Progenitor cell of endocrine pancreas (in vitro differentiated cells): ENCODE measurements at regions not wholly inside any gene's neighbourhood (a gene's known extent, or its start where the extent isn't known, plus 50 kb on each side); places are given as distances from the start of the nearest gene placed in this dataset.

Experiments used
- DNase-seq: peaks from one replicate; pipeline ENCODE4 v3.0.0; 2021; ENCODE audit warnings: low spot score; ENCODE audit not compliant: unreplicated experiment
- H3K27ac Mint-ChIP-seq: 2 replicates; pipeline ENCODE4 v1.8.0; 2021; ENCODE audit warnings: mild to moderate bottlenecking, moderate library complexity, mixed read lengths
- H3K27me3 Mint-ChIP-seq: 2 replicates; pipeline ENCODE4 v1.8.0; 2021; ENCODE audit warnings: mixed read lengths
- H3K36me3 Mint-ChIP-seq: 2 replicates; pipeline ENCODE4 v1.8.0; 2022; ENCODE audit warnings: mixed read lengths; ENCODE audit not compliant: insufficient read depth
- H3K4me1 Mint-ChIP-seq: 2 replicates; pipeline ENCODE4 v1.8.0; 2021; ENCODE audit warnings: low read depth, mixed read lengths
- H3K4me3 Mint-ChIP-seq: 2 replicates; pipeline ENCODE4 v1.8.0; 2021; ENCODE audit warnings: low read depth, mild to moderate bottlenecking, moderate library complexity, mixed read lengths
- H3K9me3 Mint-ChIP-seq: 2 replicates; pipeline ENCODE4 v1.8.0; 2021; ENCODE audit warnings: low read depth, mixed read lengths
- CTCF ChIP-seq: fragments of 200-600 bp; sonication (generic); IDR thresholded peaks from one replicate; pipeline ENCODE4 v1.5.0; 2021; ENCODE audit warnings: antibody characterized with exemption, mild to moderate bottlenecking; ENCODE audit not compliant: unreplicated experiment

GRCh38 chr5:67903121-67903520 lies 312.4 kb upstream of the PIK3R1 start:
- Mint-ChIP-seq H3K9me3 (no peaks in the 10 kb centered on the region), H3K36me3 (no peaks in the 10 kb centered on the region), H3K4me3 (no peak overlapping the region), H3K27me3 (peaks cover 5% of the 10 kb centered on the region), H3K27ac (no peak overlapping the region), H3K4me1 (no peaks in the 10 kb centered on the region)
- no peak for DNase-seq
- no peak for TF ChIP-seq CTCF

GRCh38 chr5:67902497-67902830 lies 313.1 kb upstream of the PIK3R1 start:
- Mint-ChIP-seq H3K4me1 (no peaks in the 10 kb centered on the region), H3K9me3 (no peaks in the 10 kb centered on the region), H3K4me3 (no peak overlapping the region), H3K36me3 (no peaks in the 10 kb centered on the region), H3K27me3 (peaks cover 5% of the 10 kb centered on the region), H3K27ac (no peak overlapping the region)
- no peak for DNase-seq
- TF ChIP-seq CTCF, result no peak

- DNase-seq, result no peak
- Mint-ChIP-seq H3K4me1 (no peaks in the 10 kb centered on the region), H3K36me3 (no peaks in the 10 kb centered on the region), H3K27ac (no peak overlapping the region), H3K4me3 (no peak overlapping the region), H3K27me3 (peaks cover 5% of the 10 kb centered on the region), H3K9me3 (no peaks in the 10 kb centered on the region)
- no peak for TF ChIP-seq CTCF
Measured at GRCh38 chr5:67901814-67902496, 313.6 kb upstream of the PIK3R1 start.

- Mint-ChIP-seq H3K27ac (no peak overlapping the region), H3K27me3 (peaks cover 5% of the 10 kb centered on the region), H3K9me3 (no peaks in the 10 kb centered on the region), H3K4me1 (no peaks in the 10 kb centered on the region), H3K36me3 (no peaks in the 10 kb centered on the region), H3K4me3 (no peak overlapping the region)
- DNase-seq, result no peak
- no peak for TF ChIP-seq CTCF
Measured at GRCh38 chr5:67900514-67900913, 315.0 kb upstream of the PIK3R1 start.

GRCh38 chr5:67897980-67898379 lies 317.6 kb upstream of the PIK3R1 start:
- Mint-ChIP-seq H3K4me1 (no peaks in the 10 kb centered on the region), H3K4me3 (no peak overlapping the region), H3K9me3 (no peaks in the 10 kb centered on the region), H3K27me3 (peaks cover 5% of the 10 kb centered on the region), H3K27ac (no peak overlapping the region), H3K36me3 (no peaks in the 10 kb centered on the region)
- TF ChIP-seq CTCF, result no peak
- DNase-seq, result no peak
